PC-3 (cell line): ENCODE measurements at regions not wholly inside any gene's neighbourhood (a gene's known extent, or its start where the extent isn't known, plus 50 kb on each side); places are given as distances from the start of the nearest gene placed in this dataset.

ENCODE experiments used
- ATAC-seq: fragments of 200-7000 bp; cut with Tn5 transposase; 2 replicates; pipeline ENCODE4 v1.9.1; 2020; ENCODE audit warnings: mild to moderate bottlenecking, moderate library complexity
- BruUV-seq: library from RNA; stranded (reverse); fragments of 400-500 nt; replicated peaks from 2 replicates; lab custom pipeline; 2021; lab: Mats Ljungman, UMichigan
- CTCF ChIA-PET: fragments of 300-600 bp; sonication (Branson Sonifier 250); formaldehyde crosslinking; loops from one replicate; lab custom pipeline; 2022; ENCODE audit warnings: antibody characterized with exemption; lab: Charles Lee
- POLR2A ChIA-PET: fragments of 300-600 bp; sonication (Branson Sonifier 250); formaldehyde crosslinking; loops from one replicate; lab custom pipeline; 2022; ENCODE audit warnings: antibody characterized with exemption; ENCODE audit not compliant: unreplicated experiment; lab: Charles Lee
- DNase-seq: peaks from one replicate; pipeline ENCODE4 v3.0.0-alpha.2; 2015
- H2AFZ ChIP-seq: fragments of 300-600 bp; sonication (generic); 2 replicates; pipeline ENCODE4 v1.6.0; 2016; ENCODE audit warnings: antibody characterized with exemption, low read length
- H3F3A ChIP-seq: fragments of 300-600 bp; sonication (generic); one replicate; pipeline ENCODE4 v1.6.0; 2017; ENCODE audit warnings: antibody characterized with exemption, low read length, control low read depth, mild to moderate bottlenecking; ENCODE audit not compliant: unreplicated experiment
- H3K27ac ChIP-seq: fragments of 300-600 bp; sonication (generic); 2 replicates; pipeline ENCODE4 v1.5.1; 2016; ENCODE audit warnings: mild to moderate bottlenecking, low read length
- H3K27me3 ChIP-seq: fragments of 300-600 bp; sonication (generic); 2 replicates; pipeline ENCODE4 v1.6.1; 2016; ENCODE audit warnings: low read length, mixed read lengths
- H3K36me3 ChIP-seq: fragments of 300-600 bp; sonication (generic); 2 replicates; pipeline ENCODE4 v1.6.1; 2016; ENCODE audit warnings: low read depth, mixed run types, low read length, mixed read lengths
- H3K4me1 ChIP-seq: fragments of 300-600 bp; sonication (generic); 2 replicates; pipeline ENCODE4 v1.5.1; 2016; ENCODE audit warnings: low read length; ENCODE audit not compliant: insufficient read depth
- H3K4me2 ChIP-seq: fragments of 300-600 bp; sonication (generic); 2 replicates; pipeline ENCODE4 v1.6.0; 2016; ENCODE audit warnings: low read length
- H3K4me3 ChIP-seq: fragments of 300-600 bp; sonication (generic); 2 replicates; pipeline ENCODE4 v1.5.1; 2016; ENCODE audit warnings: mild to moderate bottlenecking, low read length, mixed read lengths
- H3K79me2 ChIP-seq: fragments of 300-600 bp; sonication (generic); 2 replicates; pipeline ENCODE4 v1.6.1; 2017; ENCODE audit warnings: low read length, mixed read lengths
- H3K9ac ChIP-seq: fragments of 300-600 bp; sonication (generic); 2 replicates; pipeline ENCODE4 v1.6.0; 2016; ENCODE audit warnings: mild to moderate bottlenecking, low read length
- H3K9me2 ChIP-seq: fragments of 300-600 bp; sonication (generic); replicated peaks from 2 replicates; pipeline ENCODE4 v1.6.1; 2016; ENCODE audit warnings: mixed run types, low read length, mixed read lengths
- H3K9me3 ChIP-seq: fragments of 300-600 bp; sonication (generic); 2 replicates; pipeline ENCODE4 v1.6.1; 2016; ENCODE audit warnings: low read length, mixed read lengths
- H4K20me1 ChIP-seq: fragments of 300-600 bp; sonication (generic); 2 replicates; pipeline ENCODE4 v1.6.1; 2016; ENCODE audit warnings: low read length, mixed read lengths
- CTCF ChIP-seq: fragments of 300-600 bp; sonication (generic); conservative IDR thresholded peaks from 2 replicates; pipeline ENCODE4 v1.5.1; 2017; ENCODE audit warnings: antibody characterized with exemption, low read depth, mild to moderate bottlenecking, low read length
- EZH2 ChIP-seq: fragments of 300-600 bp; sonication (generic); IDR thresholded peaks from one replicate; pipeline ENCODE4 v1.6.1; 2017; ENCODE audit warnings: antibody characterized with exemption, mild to moderate bottlenecking, low read length; ENCODE audit not compliant: unreplicated experiment
- EZH2phosphoT487 ChIP-seq: fragments of 300-600 bp; sonication (generic); IDR thresholded peaks from 2 replicates; pipeline ENCODE4 v1.6.1; 2018; ENCODE audit warnings: mild to moderate bottlenecking, antibody characterized with exemption, low read length, borderline replicate concordance
- intact Hi-C: fragments of 100-400 bp; cut with micrococcal nuclease; formaldehyde crosslinking; loops from 2 replicates; pipeline ENCODE4 v1.9.0; 2023

- Histone ChIP-seq H3K4me3 (no peak overlapping the region), H4K20me1 (no peaks in the 10 kb centered on the region), H3K79me2 (no peaks in the 10 kb centered on the region), H3K9me3 (no peaks in the 10 kb centered on the region), H3K9ac (no peak overlapping the region), H3K9me2 (no peaks in the 10 kb centered on the region), H3K36me3 (0 out of 2 replicates have a peak, but pooled peaks cover 6% of the 10 kb centered on the region), H3K4me1 (peaks cover 8% of the 10 kb centered on the region), H3K27ac (no peak overlapping the region), H3K27me3 (no peaks in the 10 kb centered on the region), H3K4me2 (no peak overlapping the region), H3F3A (no peaks in the 10 kb centered on the region), H2AFZ (no peak overlapping the region)
- no peak for ATAC-seq
- TF ChIP-seq EZH2 (no peak), CTCF (no peak), EZH2phosphoT487 (no peak)
- ChIA-PET POLR2A (no interaction called here), CTCF (no interaction called here)
- intact Hi-C loops, result no loop called here
- DNase-seq, result no peak
- BruUV-seq, result no TSS peak
Measured at GRCh38 chr11:130652671-130653335, 204.4 kb downstream of the ADAMTS15 start.

DNA sequence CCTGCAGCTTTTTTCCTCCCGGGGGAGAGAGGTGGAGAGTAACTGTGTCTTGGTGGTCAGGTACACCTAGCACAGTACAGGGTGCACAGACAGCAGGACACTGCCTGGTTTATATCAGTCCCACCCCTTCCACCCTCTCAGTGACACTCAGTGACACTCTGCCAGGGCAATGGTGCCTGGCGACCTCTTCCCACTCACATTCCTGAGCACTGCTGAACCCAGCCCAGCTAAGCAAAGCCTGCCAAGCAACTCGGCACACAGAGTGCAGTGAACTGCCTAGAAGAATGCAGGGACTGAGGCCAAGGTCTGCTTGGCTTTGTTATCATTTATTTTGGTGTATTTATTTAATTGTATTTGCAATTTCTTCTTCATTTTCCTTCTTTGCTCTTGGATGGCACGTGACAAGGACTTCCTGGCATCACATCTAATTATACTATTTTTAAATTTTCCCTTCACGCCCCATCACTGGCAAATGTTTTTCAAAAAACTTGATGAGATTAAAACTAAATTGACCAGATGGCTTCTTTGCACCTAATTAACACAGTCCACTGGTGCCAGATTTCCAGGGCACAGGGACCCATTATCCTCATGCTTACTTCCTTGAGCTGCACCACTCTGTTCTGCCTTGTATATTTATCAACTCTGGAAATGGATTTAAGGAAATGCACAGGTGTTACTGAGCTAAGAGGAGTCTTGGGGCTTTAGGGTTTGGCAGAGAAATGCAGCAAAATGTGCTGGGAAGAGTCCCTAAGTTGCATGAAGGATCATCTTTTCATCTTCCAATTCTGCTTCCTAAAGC, 205.6 kb downstream of the ADAMTS15 start:
- intact Hi-C loops, result no loop called here
- H3K27ac ChIP-seq, result no peak overlapping the region
- no peak overlapping the region for H3K4me2 ChIP-seq
- no peak overlapping the region for H3K4me3 ChIP-seq
- ChIA-PET POLR2A (no interaction called here), CTCF (no interaction called here)
- ATAC-seq (peak; percentile 85), DNase-seq (peak; percentile 45)
- H2AFZ ChIP-seq, result no peak overlapping the region
- BruUV-seq, result no TSS peak
- no peaks in the 10 kb centered on the region for H3K9me3 ChIP-seq
- H3K9me2 ChIP-seq, result no peaks in the 10 kb centered on the region
- H3K9ac ChIP-seq, result no peak overlapping the region
- H3F3A ChIP-seq, result no peaks in the 10 kb centered on the region
- peaks cover 8% of the 10 kb centered on the region for H3K4me1 ChIP-seq
- H4K20me1 ChIP-seq, result no peaks in the 10 kb centered on the region
- H3K27me3 ChIP-seq, result no peaks in the 10 kb centered on the region
- H3K36me3 ChIP-seq, result 0 out of 2 replicates have a peak, but pooled peaks cover 6% of the 10 kb centered on the region
- H3K79me2 ChIP-seq, result no peaks in the 10 kb centered on the region
- no peak for TF ChIP-seq CTCF
- TF ChIP-seq EZH2phosphoT487, result no peak
- TF ChIP-seq EZH2, result no peak

DNA sequence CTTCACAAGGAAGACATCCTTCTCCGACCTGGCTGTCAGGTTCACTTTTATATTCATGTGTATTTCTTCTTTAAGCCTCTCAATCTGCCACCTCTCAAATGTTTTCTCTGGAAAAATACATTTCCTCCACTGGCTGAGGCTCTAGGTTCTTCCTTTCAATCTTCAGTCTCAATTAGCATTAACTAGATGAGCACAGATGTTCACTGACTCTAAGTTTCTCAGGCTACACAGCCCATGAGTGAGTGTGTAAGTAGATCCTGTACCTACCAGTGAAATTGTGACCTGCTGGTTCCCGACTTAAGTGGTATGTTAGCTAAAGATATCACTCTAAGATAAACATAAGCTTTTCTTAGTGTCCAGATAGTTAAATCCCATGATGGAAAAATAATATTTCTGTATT, 206.9 kb downstream of the ADAMTS15 start:
- H3K4me2 ChIP-seq, result no peak overlapping the region
- intact Hi-C loops, result no loop called here
- no TSS peak for BruUV-seq
- H3K9ac ChIP-seq, result no peak overlapping the region
- no peak for DNase-seq
- no peak overlapping the region for H3K27ac ChIP-seq
- no peaks in the 10 kb centered on the region for H3K27me3 ChIP-seq
- H4K20me1 ChIP-seq, result no peaks in the 10 kb centered on the region
- 0 out of 2 replicates have a peak, but pooled peaks cover 6% of the 10 kb centered on the region for H3K36me3 ChIP-seq
- ATAC-seq, result no peak
- POLR2A ChIA-PET, result interaction anchor here (0.6 kb wide), 1 partner anchor 19 kb away, joined by 3 read pairs; no protein-coding TSS in a partner anchor
- TF ChIP-seq CTCF, result no peak
- TF ChIP-seq EZH2, result no peak
- no peak for TF ChIP-seq EZH2phosphoT487
- H2AFZ ChIP-seq, result no peak overlapping the region
- H3K4me1 ChIP-seq, result peaks cover 8% of the 10 kb centered on the region
- H3F3A ChIP-seq, result no peaks in the 10 kb centered on the region
- no peaks in the 10 kb centered on the region for H3K9me3 ChIP-seq
- H3K4me3 ChIP-seq, result no peak overlapping the region
- H3K79me2 ChIP-seq, result no peaks in the 10 kb centered on the region
- no peaks in the 10 kb centered on the region for H3K9me2 ChIP-seq
- CTCF ChIA-PET, result no interaction called here
